ENCODE measurements at regions not wholly inside any gene's neighbourhood (a gene's known extent, or its start where the extent isn't known, plus 50 kb on each side); places are given as distances from the start of the nearest gene placed in this dataset.

GRCh38 chr3:73804204-73804603 lies 179.5 kb upstream of the PDZRN3 start:
- no peak for TF ChIP-seq YY1 (IDR thresholded peaks at IDR 0.05; ENCODE audit: low read depth)
- TF ChIP-seq TEAD4 (IDR thresholded peaks at IDR 0.05) = no peak
- no peak for TF ChIP-seq REST (IDR thresholded peaks at IDR 0.05; ENCODE audit: low read depth)
- no peak for TF ChIP-seq EGR1 (IDR thresholded peaks at IDR 0.05)
- no peak for TF ChIP-seq MAX (IDR thresholded peaks at IDR 0.05)
- TF ChIP-seq CEBPB (IDR thresholded peaks at IDR 0.05) = no peak
- TF ChIP-seq NFIC (IDR thresholded peaks at IDR 0.05) = no peak
- no peak for TF ChIP-seq USF1 (IDR thresholded peaks at IDR 0.05)
- no peak for TF ChIP-seq FOXM1 (IDR thresholded peaks at IDR 0.05; ENCODE audit: borderline replicate concordance, low read depth)
- no peak for TF ChIP-seq EP300 (IDR thresholded peaks at IDR 0.05; ENCODE audit: borderline replicate concordance)
- TF ChIP-seq TCF12 (IDR thresholded peaks at IDR 0.05; ENCODE audit: low read depth) = no peak

GRCh38 chr3:73801444-73801843 lies 176.7 kb upstream of the PDZRN3 start:
- no peak for TF ChIP-seq MAX (IDR thresholded peaks at IDR 0.05)
- no peak for TF ChIP-seq FOXM1 (IDR thresholded peaks at IDR 0.05; ENCODE audit: borderline replicate concordance, low read depth)
- TF ChIP-seq TEAD4 (IDR thresholded peaks at IDR 0.05) = no peak
- TF ChIP-seq TCF12 (IDR thresholded peaks at IDR 0.05; ENCODE audit: low read depth) = no peak
- TF ChIP-seq RAD21 (IDR thresholded peaks at IDR 0.05; ENCODE audit: low read depth) = no peak
- TF ChIP-seq CREB1 (IDR thresholded peaks at IDR 0.05; ENCODE audit: low read depth) = no peak
- no peak for TF ChIP-seq REST (IDR thresholded peaks at IDR 0.05; ENCODE audit: low read depth)
- TF ChIP-seq EP300 (IDR thresholded peaks at IDR 0.05; ENCODE audit: borderline replicate concordance) = no peak

GRCh38 chr3:73797311-73797710 lies 172.6 kb upstream of the PDZRN3 start:
- TF ChIP-seq TAF1 (IDR thresholded peaks at IDR 0.05; ENCODE audit: low read depth) = no peak
- no peak for TF ChIP-seq CREB1 (IDR thresholded peaks at IDR 0.05; ENCODE audit: low read depth)
- TF ChIP-seq TEAD4 (IDR thresholded peaks at IDR 0.05) = no peak
- no peak for TF ChIP-seq RAD21 (IDR thresholded peaks at IDR 0.05; ENCODE audit: low read depth)
- no peak for TF ChIP-seq REST (IDR thresholded peaks at IDR 0.05; ENCODE audit: low read depth)
- no peak for TF ChIP-seq EP300 (IDR thresholded peaks at IDR 0.05; ENCODE audit: borderline replicate concordance)
- TF ChIP-seq USF1 (IDR thresholded peaks at IDR 0.05) = no peak
- TF ChIP-seq ZBTB7A (IDR thresholded peaks at IDR 0.05; ENCODE audit: low read depth) = no peak
- no peak for TF ChIP-seq CEBPB (IDR thresholded peaks at IDR 0.05)
- TF ChIP-seq MAX (IDR thresholded peaks at IDR 0.05) = no peak
- no peak for TF ChIP-seq TCF12 (IDR thresholded peaks at IDR 0.05; ENCODE audit: low read depth)
- no peak for TF ChIP-seq FOXM1 (IDR thresholded peaks at IDR 0.05; ENCODE audit: borderline replicate concordance, low read depth)
- no peak for TF ChIP-seq EGR1 (IDR thresholded peaks at IDR 0.05)
- no peak for TF ChIP-seq YY1 (IDR thresholded peaks at IDR 0.05; ENCODE audit: low read depth)
- TF ChIP-seq NFIC (IDR thresholded peaks at IDR 0.05) = no peak

- TF ChIP-seq FOXM1 (IDR thresholded peaks at IDR 0.05; ENCODE audit: borderline replicate concordance, low read depth) = no peak
- no peak for TF ChIP-seq YY1 (IDR thresholded peaks at IDR 0.05; ENCODE audit: low read depth)
- TF ChIP-seq TEAD4 (IDR thresholded peaks at IDR 0.05) = no peak
- TF ChIP-seq CEBPB (IDR thresholded peaks at IDR 0.05) = no peak
- no peak for TF ChIP-seq NFIC (IDR thresholded peaks at IDR 0.05)
- TF ChIP-seq REST (IDR thresholded peaks at IDR 0.05; ENCODE audit: low read depth) = no peak
- no peak for TF ChIP-seq RAD21 (IDR thresholded peaks at IDR 0.05; ENCODE audit: low read depth)
- no peak for TF ChIP-seq EGR1 (IDR thresholded peaks at IDR 0.05)
- no peak for TF ChIP-seq MAX (IDR thresholded peaks at IDR 0.05)
- no peak for TF ChIP-seq ZBTB7A (IDR thresholded peaks at IDR 0.05; ENCODE audit: low read depth)
- no peak for TF ChIP-seq CREB1 (IDR thresholded peaks at IDR 0.05; ENCODE audit: low read depth)
- TF ChIP-seq TAF1 (IDR thresholded peaks at IDR 0.05; ENCODE audit: low read depth) = no peak
- no peak for TF ChIP-seq USF1 (IDR thresholded peaks at IDR 0.05)
These were observed 171.6 kb upstream of the PDZRN3 start for GRCh38 chr3:73796382-73796781.

Data from Ishikawa (cell line).